OCI-LY3 (cell line): ENCODE measurements at regions not wholly inside any gene's neighbourhood (a gene's known extent, or its start where the extent isn't known, plus 50 kb on each side); places are given as distances from the start of the nearest gene placed in this dataset.

ENCODE experiments used
- H2AFZ ChIP-seq: fragments of 200-600, 300-600 bp; shearing (Covaris generic); 2 replicates; pipeline ENCODE4 v1.6.0; 2014; ENCODE audit warnings: antibody characterized with exemption, low read depth, low read length
- H3K27ac ChIP-seq: fragments of 200-600, 300-600 bp; sonication (generic); 2 replicates; pipeline ENCODE4 v1.5.1; 2014; ENCODE audit warnings: mild to moderate bottlenecking, low read length, moderate library complexity, mixed read lengths
- H3K27me3 ChIP-seq: fragments of 200-600, 300-600 bp; sonication (generic); 2 replicates; pipeline ENCODE4 v1.6.1; 2014; ENCODE audit warnings: low read depth, low read length, mixed read lengths
- H3K36me3 ChIP-seq: fragments of 200-600, 300-600 bp; sonication (generic); replicated peaks from 2 replicates; pipeline ENCODE3; 2014; ENCODE audit warnings: low read depth, low read length, mixed read lengths
- H3K4me1 ChIP-seq: fragments of 300-600, 200-600 bp; sonication (generic); 2 replicates; pipeline ENCODE4 v1.6.1; 2014; ENCODE audit warnings: low read length, mixed read lengths
- H3K4me2 ChIP-seq: fragments of 200-600, 300-600 bp; sonication (generic); 2 replicates; pipeline ENCODE4 v1.6.1; 2014; ENCODE audit warnings: low read length, mixed read lengths
- H3K4me3 ChIP-seq: fragments of 300-600, 200-600 bp; sonication (generic); 2 replicates; pipeline ENCODE4 v1.5.1; 2014; ENCODE audit warnings: antibody characterized with exemption, mild to moderate bottlenecking, low read length, moderate library complexity
- H3K79me2 ChIP-seq: fragments of 300-600, 200-600 bp; shearing (Covaris generic); 2 replicates; pipeline ENCODE4 v1.6.1; 2014; ENCODE audit warnings: mild to moderate bottlenecking, low read length, mixed read lengths
- H3K9ac ChIP-seq: fragments of 300-600, 200-600 bp; shearing (Covaris generic); 2 replicates; pipeline ENCODE4 v1.6.0; 2014; ENCODE audit warnings: mild to moderate bottlenecking, low read length, moderate library complexity
- H3K9me3 ChIP-seq: fragments of 200-600, 300-600 bp; shearing (Covaris generic); 2 replicates; pipeline ENCODE4 v1.6.1; 2014; ENCODE audit warnings: low read length, mixed read lengths; ENCODE audit not compliant: insufficient read depth
- H4K20me1 ChIP-seq: fragments of 200-600, 300-600 bp; sonication (generic); 2 replicates; pipeline ENCODE4 v1.6.1; 2016; ENCODE audit warnings: low read length, mixed read lengths; ENCODE audit not compliant: insufficient read depth
- CTCF ChIP-seq: fragments of 200-600, 300-600 bp; sonication (generic); IDR thresholded peaks from 2 replicates; pipeline ENCODE4 v1.5.1; 2014; ENCODE audit warnings: antibody characterized with exemption, low read length, low read depth
- EZH2phosphoT487 ChIP-seq: fragments of 200-600 bp; shearing (Covaris generic); IDR thresholded peaks from 2 replicates; pipeline ENCODE4 v1.6.1; 2018; ENCODE audit warnings: antibody characterized with exemption, mixed run types, low read depth

GRCh38 chr3:170734043-170734734 is 135.8 kb downstream of the RPL22L1 start:
- H3K9me3 ChIP-seq = no peaks in the 10 kb centered on the region
- H4K20me1 ChIP-seq = no peaks in the 10 kb centered on the region
- no peak overlapping the region for H3K27ac ChIP-seq
- no peaks in the 10 kb centered on the region for H3K79me2 ChIP-seq
- H3K4me1 ChIP-seq = no peaks in the 10 kb centered on the region
- H3K4me2 ChIP-seq = no peak overlapping the region
- H3K27me3 ChIP-seq = peaks cover 54% of the 10 kb centered on the region
- no peak overlapping the region for H3K9ac ChIP-seq
- H3K36me3 ChIP-seq = no peaks in the 10 kb centered on the region
- no peak overlapping the region for H3K4me3 ChIP-seq
- no peak for TF ChIP-seq CTCF
- TF ChIP-seq EZH2phosphoT487 = no peak
- no peak overlapping the region for H2AFZ ChIP-seq

GRCh38 chr3:170732660-170733245 is 137.2 kb downstream of the RPL22L1 start:
- Histone ChIP-seq H4K20me1 (no peaks in the 10 kb centered on the region), H3K4me1 (no peaks in the 10 kb centered on the region), H3K79me2 (no peaks in the 10 kb centered on the region), H3K9me3 (no peaks in the 10 kb centered on the region), H3K9ac (no peak overlapping the region), H3K27me3 (peaks cover 55% of the 10 kb centered on the region), H3K36me3 (no peaks in the 10 kb centered on the region), H3K27ac (no peak overlapping the region), H3K4me2 (no peak overlapping the region), H3K4me3 (no peak overlapping the region), H2AFZ (no peak overlapping the region)
- TF ChIP-seq EZH2phosphoT487 (no peak), CTCF (no peak)

- Histone ChIP-seq H3K79me2 (no peaks in the 10 kb centered on the region), H3K36me3 (no peaks in the 10 kb centered on the region), H3K4me3 (no peak overlapping the region), H3K4me2 (no peak overlapping the region), H3K9ac (no peak overlapping the region), H3K4me1 (peaks cover 3% of the 10 kb centered on the region; the same call in 1 of the 2 replicates), H3K9me3 (no peaks in the 10 kb centered on the region), H3K27ac (no peak overlapping the region), H3K27me3 (peaks cover 63% of the 10 kb centered on the region), H2AFZ (no peak overlapping the region), H4K20me1 (no peaks in the 10 kb centered on the region)
- TF ChIP-seq CTCF = no peak
- TF ChIP-seq EZH2phosphoT487 = no peak
Measured at GRCh38 chr3:170731281-170731680, 138.7 kb downstream of the RPL22L1 start.

DNA sequence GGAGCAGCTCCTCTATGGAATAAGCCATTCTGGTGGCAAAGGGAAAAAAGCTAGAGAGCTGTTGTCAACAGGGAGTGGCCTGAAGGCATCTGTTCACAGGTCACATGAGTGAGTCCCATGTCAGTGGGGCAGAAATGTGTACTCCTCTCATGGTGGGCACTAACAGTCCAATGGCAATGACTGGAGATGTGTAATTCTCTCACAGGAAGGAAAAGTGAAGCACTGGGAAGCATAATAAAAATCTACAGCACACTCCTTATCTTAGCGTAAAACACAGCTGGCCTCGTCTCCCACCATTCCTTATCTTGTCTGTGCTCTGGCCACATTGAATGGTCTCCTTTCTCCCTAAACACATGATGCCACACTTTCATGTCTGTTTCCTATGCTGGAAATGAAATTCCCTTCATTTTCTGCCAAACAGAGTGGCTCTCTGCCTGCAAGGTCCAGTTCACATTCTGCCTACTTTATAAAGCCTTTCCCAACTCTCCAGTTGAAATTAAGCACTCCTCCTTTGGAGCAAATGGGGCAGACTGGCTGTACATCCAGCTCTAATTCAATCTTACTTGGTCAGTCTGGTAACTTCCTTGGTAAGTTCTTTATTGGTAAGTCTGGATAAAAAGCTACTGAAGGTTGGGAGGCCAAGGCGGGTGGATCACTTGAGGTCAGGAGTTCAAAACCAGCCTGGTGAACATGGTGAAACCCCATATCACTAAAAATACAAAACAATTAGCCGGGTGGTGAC is 139.8 kb downstream of the RPL22L1 start:
- Histone ChIP-seq H3K79me2 (no peaks in the 10 kb centered on the region), H3K36me3 (no peaks in the 10 kb centered on the region), H2AFZ (no peak overlapping the region), H3K4me2 (no peak overlapping the region), H3K4me1 (peaks cover 3% of the 10 kb centered on the region; the same call in 1 of the 2 replicates), H3K4me3 (no peak overlapping the region), H4K20me1 (no peaks in the 10 kb centered on the region), H3K27ac (no peak overlapping the region), H3K9ac (no peak overlapping the region), H3K27me3 (peaks cover 59% of the 10 kb centered on the region), H3K9me3 (no peaks in the 10 kb centered on the region)
- TF ChIP-seq CTCF (no peak), EZH2phosphoT487 (no peak)
